ENCODE measurements at regions not wholly inside any gene's neighbourhood (a gene's known extent, or its start where the extent isn't known, plus 50 kb on each side); places are given as distances from the start of the nearest gene placed in this dataset.

DNA sequence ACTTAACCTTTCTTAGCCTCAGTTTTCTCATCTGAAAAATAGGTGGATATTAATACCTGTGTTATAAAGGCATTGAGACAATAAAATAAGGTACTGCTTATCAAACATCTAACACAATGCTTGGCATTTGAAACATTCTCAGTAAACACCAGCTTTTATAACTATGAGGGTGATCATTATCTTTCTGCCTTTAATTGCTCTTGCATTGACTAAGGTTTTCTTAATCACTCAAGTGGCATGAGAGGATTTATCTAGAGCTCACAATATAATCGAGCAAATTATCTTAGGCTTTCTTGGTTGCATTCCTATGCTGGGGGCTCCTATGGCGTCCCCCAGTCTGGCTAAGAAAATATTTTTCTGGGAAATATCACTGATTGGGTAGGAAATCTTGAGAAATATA is 716.4 kb upstream of the MARCKS start:
- no peak overlapping the region for H3K4me3 ChIP-seq
- DNase-seq (no peak), ATAC-seq (no peak)
- H3K36me3 ChIP-seq: no peaks in the 10 kb centered on the region
- no peak for TF ChIP-seq CTCF (IDR thresholded peaks at IDR 0.05)
- H3K27ac ChIP-seq: no peak overlapping the region
- no peaks in the 10 kb centered on the region for H3K9me3 ChIP-seq
- H3K27me3 ChIP-seq: no peaks in the 10 kb centered on the region
- intact Hi-C loops (cut with DNase I): no loop called here
- H3K4me1 ChIP-seq: peaks cover 0 to 13% (median 5%) of the 10 kb centered on the region in 9 donors
- WGBS, 2 donors: 60 to 73% methylated on average over 2 of the region's 2 CpGs

GRCh38 chr6:113141901-113142300 is 715.2 kb upstream of the MARCKS start:
- 72 to 97% methylated on average over 2 of the region's 2 CpGs for WGBS, 2 donors

DNA sequence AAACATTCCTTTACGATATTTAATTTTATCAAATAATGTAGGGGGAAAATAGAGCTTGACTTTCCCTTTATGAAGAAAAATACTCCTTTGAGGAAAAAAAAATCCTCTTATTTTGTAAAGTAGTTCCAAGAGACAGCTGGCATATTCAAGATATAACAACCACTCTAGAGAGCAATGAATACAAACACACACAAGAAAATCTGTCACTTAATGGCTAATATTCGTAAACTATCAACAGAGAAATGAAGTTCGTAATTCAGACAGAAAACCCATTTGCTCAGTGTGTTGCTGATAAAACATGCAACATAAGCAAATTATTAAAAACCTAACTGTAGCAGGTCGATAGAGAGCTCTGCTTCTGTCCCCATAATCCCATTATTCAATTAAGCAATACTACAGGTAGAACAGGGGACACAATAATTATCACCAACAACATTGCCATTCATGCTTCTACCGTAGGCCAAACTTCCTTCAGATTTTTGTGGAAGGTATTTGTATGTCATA is 714.4 kb upstream of the MARCKS start:
- H3K4me3 ChIP-seq: no peak overlapping the region
- intact Hi-C loops (cut with DNase I): no loop called here
- H3K36me3 ChIP-seq: no peaks in the 10 kb centered on the region
- H3K27me3 ChIP-seq: no peaks in the 10 kb centered on the region
- no peak overlapping the region for H3K27ac ChIP-seq
- DNase-seq: no peak
- no peak for TF ChIP-seq CTCF (IDR thresholded peaks at IDR 0.05)
- WGBS, 2 donors: 84 to 88% methylated on average over 5 of the region's 5 CpGs
- no peak for ATAC-seq
- no peaks in the 10 kb centered on the region for H3K9me3 ChIP-seq
- H3K4me1 ChIP-seq: peaks cover 0 to 4% (median 0%) of the 10 kb centered on the region in 9 donors

More at GRCh38 chr6:113141901-113142300, 715.2 kb upstream of the MARCKS start:
- Histone ChIP-seq H3K27me3 (no peaks in the 10 kb centered on the region), H3K4me3 (no peak overlapping the region), H3K4me1 (peaks cover 0 to 10% (median 5%) of the 10 kb centered on the region in 9 donors), H3K9me3 (no peaks in the 10 kb centered on the region), H3K36me3 (no peaks in the 10 kb centered on the region), H3K27ac (no peak overlapping the region)
- DNase-seq (no peak), ATAC-seq (no peak)
- intact Hi-C loops (cut with DNase I): no loop called here
- TF ChIP-seq CTCF (IDR thresholded peaks at IDR 0.05): no peak

GRCh38 chr6:113143206-113143605 is 713.9 kb upstream of the MARCKS start:
- H3K4me1 ChIP-seq: no peaks in the 10 kb centered on the region
- H3K27ac ChIP-seq: no peak overlapping the region
- WGBS, 2 donors: 95 to 98% methylated on average over 3 of the region's 3 CpGs
- no peak overlapping the region for H3K4me3 ChIP-seq
- intact Hi-C loops (cut with DNase I): no loop called here
- no peaks in the 10 kb centered on the region for H3K27me3 ChIP-seq
- no peaks in the 10 kb centered on the region for H3K36me3 ChIP-seq
- no peaks in the 10 kb centered on the region for H3K9me3 ChIP-seq
- no peak for TF ChIP-seq CTCF (IDR thresholded peaks at IDR 0.05)
- ATAC-seq: no peak
- no peak for DNase-seq
